ENCODE measurements at regions not wholly inside any gene's neighbourhood (a gene's known extent, or its start where the extent isn't known, plus 50 kb on each side); places are given as distances from the start of the nearest gene placed in this dataset.
"Not testable (repeated sequence)": the region's sequence is repeated elsewhere in the genome, so short reads cannot be mapped to it uniquely, and the experiment has no call there.

DNA sequence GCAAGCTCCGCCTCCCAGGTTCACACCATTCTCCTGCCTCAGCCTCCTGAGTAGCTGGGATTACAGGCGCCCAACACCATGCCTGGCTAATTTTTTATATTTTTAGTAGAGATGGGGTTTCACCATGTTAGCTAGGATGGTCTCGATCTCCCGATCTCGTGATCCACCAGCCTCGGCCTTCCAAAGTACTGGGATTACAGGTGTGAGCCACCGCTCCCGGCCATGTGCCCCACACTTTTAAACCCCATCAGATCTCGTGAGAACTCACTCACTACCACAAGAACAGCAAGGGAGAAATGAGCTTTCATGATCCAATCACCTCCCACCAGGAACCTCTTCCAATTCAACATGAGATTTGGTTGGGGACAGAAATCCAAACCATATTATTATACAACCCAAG is 122.7 kb downstream of the GXYLT1 start:
- not testable (repeated sequence) for TF ChIP-seq CTCF, POLR2A, POLR2AphosphoS5 (IDR thresholded peaks at IDR 0.05)

Measured in gastroesophageal sphincter (tissue), 3 donors.